ENCODE measurements at regions not wholly inside any gene's neighbourhood (a gene's known extent, or its start where the extent isn't known, plus 50 kb on each side); places are given as distances from the start of the nearest gene placed in this dataset.

DNA sequence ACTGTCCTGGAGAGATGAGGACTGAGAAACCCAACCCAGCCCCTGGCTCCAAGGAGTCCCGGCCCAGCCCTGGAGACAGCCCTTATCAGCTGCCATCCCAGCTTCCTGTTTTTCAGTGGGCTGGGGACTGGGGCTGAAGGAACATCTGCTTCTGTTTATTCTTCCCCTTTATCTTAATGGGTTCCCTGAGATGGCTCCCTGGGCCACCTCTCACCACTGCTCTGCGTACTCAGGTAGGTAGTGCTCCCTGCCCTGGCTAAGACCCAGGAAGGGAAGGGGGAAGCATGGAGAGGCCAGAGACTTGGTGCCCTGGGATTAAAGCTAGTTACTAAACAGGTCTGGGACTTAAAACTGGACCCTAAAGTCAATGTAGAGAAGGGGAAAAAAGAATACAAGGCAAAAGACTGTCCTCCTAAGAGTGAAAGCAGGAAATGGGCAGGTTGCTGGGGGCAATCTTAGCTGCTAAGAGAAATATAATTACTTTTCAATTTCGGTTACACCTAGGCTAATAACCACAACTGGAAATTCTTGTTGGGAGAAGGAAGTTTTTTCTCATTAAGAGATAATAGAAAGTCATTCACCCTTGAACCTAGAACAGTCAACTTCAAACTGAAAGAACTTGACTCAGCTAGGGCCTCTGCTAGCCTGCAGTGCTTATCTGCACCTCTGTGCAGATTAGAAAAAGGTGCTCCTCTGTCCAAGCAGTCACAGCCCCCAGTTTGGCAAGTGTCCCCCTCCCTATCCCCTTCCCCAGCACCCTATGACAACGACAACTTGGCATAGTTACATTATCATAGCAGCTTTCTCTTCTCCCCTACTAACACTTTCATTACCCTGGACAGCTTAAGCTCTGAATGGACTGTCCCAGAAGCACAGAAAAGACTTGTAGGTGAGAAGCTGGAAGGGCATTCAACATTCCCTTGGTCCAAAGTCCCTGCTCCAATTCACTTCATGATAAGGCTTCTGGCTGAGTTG is 65.6 kb upstream of the KDM7A start:
- CTCF ChIA-PET (ENCODE audit: partially characterized antibody): interaction anchor here (1.0 to 1.4 kb wide), 3 partner anchors 11 to 66 kb away, joined by 3 to 5 read pairs (median 4); partner anchors contain the start of gene KDM7A
- Histone ChIP-seq H3K9me3 (ENCODE audit: control insufficient read depth in 1 of 2, low read length in 2 of 2) (no peaks in the 10 kb centered on the region), H3K4me1 (ENCODE audit: insufficient read depth, low read length) (peaks cover 9% of the 10 kb centered on the region), H3K4me3 (ENCODE audit: low read length in 2 of 2) (no peak overlapping the region), H3K27me3 (ENCODE audit: insufficient read depth, low read length) (no peaks in the 10 kb centered on the region), H3K36me3 (ENCODE audit: insufficient read depth, low read length) (no peaks in the 10 kb centered on the region), H3K27ac (ENCODE audit: low read depth, low read length) (no peak overlapping the region)
- Mint-ChIP-seq H3K9me3 (peaks cover 0 to 2% (median 0%) of the 10 kb centered on the region in 8 donors), H3K4me1 (peaks cover 4 to 11% (median 6%) of the 10 kb centered on the region in 4 donors), H3K4me3 (no peak overlapping the region), H3K27me3 (peaks cover 0 to 1% of the 10 kb centered on the region in 2 donors), H3K27ac (peak overlapping the region in 3 of 7 donors; percentile 41 to 42 (median 42)), H3K36me3 (no peaks in the 10 kb centered on the region)
- POLR2A ChIA-PET (ENCODE audit: partially characterized antibody): interaction anchor here (0.7 to 2.9 kb wide), 4 partner anchors 10 to 65 kb away, joined by 3 to 19 read pairs (median 10); no protein-coding TSS in a partner anchor
- intact Hi-C loops (cut with micrococcal nuclease): no loop called here
- no peak for DNase-seq

DNA sequence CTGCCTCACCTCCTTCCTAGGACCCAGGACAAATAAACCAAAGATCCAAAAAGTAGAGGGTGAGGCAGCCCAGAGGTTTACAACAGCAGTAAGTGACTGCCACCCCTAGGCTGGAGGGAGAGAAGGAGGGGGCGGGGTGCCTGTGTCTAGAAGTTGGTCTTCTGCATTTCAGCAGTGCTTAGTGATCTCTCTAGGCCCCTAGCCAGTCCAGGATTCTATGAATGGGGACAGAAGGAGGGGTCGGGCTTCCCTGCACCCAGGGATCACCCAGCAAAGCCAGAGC is 62.8 kb upstream of the KDM7A start:
- H3K27me3 Mint-ChIP-seq: no peaks in the 10 kb centered on the region
- H3K4me3 Mint-ChIP-seq: no peak overlapping the region
- no peaks in the 10 kb centered on the region for H3K9me3 ChIP-seq (ENCODE audit: control insufficient read depth in 1 of 2, low read length in 2 of 2)
- H3K9me3 Mint-ChIP-seq: no peaks in the 10 kb centered on the region
- H3K4me1 Mint-ChIP-seq: peaks cover 4 to 11% (median 6%) of the 10 kb centered on the region in 4 donors
- H3K4me1 ChIP-seq (ENCODE audit: insufficient read depth, low read length): peaks cover 9% of the 10 kb centered on the region
- H3K27ac Mint-ChIP-seq: no peak overlapping the region
- no peak overlapping the region for H3K4me3 ChIP-seq (ENCODE audit: low read length in 2 of 2)
- no peaks in the 10 kb centered on the region for H3K36me3 Mint-ChIP-seq
- H3K36me3 ChIP-seq (ENCODE audit: insufficient read depth, low read length): no peaks in the 10 kb centered on the region
- no peaks in the 10 kb centered on the region for H3K27me3 ChIP-seq (ENCODE audit: insufficient read depth, low read length)
- intact Hi-C loops (cut with micrococcal nuclease): no loop called here
- DNase-seq: no peak
- CTCF ChIA-PET (ENCODE audit: partially characterized antibody): interaction anchor here (1.0 kb wide), 1 partner anchor 13 kb away, joined by 3 read pairs; no protein-coding TSS in a partner anchor
- H3K27ac ChIP-seq (ENCODE audit: low read depth, low read length): no peak overlapping the region
- POLR2A ChIA-PET (ENCODE audit: partially characterized antibody): no interaction called here

DNA sequence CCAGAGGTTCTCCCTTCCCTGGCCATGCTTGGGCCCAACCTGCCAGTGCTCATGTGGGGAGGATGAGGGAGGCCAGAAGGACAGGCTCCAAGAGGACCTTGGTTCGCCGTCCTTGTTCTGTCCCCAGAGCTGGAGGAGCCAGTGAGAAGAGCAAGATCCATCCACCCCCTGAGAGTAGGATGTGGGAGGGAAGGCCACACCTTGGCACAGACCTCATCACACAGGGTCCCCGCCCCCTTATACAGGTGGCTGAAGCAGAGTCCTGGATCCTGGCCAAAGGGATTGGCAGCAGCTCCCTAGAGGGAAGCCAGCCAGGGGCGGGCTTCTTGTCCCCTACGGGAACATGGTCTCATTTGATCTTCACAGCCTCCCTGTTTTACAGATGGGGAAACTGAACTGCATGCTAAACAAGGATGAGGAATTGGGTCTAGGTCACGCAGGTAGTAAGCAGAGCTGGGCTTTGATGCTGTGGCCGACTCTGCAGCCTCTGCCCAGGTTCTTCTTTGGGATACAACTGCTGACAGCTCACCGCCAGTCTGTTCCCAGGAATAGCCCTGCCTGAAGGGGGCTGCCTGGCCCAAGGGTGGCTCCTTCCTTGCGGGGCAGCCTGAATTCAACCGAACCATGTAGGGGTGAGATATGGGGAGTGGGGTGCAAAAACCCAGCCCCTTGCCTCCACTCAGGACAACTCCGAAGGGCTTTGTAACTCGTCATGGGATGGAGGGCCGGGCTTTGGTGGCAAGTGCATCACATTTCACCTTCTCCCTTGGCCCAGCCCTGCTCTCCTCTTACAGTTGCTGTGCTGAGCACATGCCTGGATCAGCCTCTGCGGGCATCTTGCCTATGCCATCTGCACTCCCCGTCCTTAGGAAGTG is 62.2 kb upstream of the KDM7A start:
- intact Hi-C loops (cut with micrococcal nuclease): no loop called here

GRCh38 chr7:140237390-140237789 is 60.6 kb upstream of the KDM7A start:
- Mint-ChIP-seq H3K27ac (no peak overlapping the region), H3K27me3 (no peaks in the 10 kb centered on the region), H3K9me3 (no peaks in the 10 kb centered on the region), H3K4me1 (peaks cover 2 to 15% (median 6%) of the 10 kb centered on the region in 4 donors), H3K4me3 (no peak overlapping the region), H3K36me3 (no peaks in the 10 kb centered on the region)
- Histone ChIP-seq H3K4me3 (ENCODE audit: low read length in 2 of 2) (no peak overlapping the region), H3K27me3 (ENCODE audit: insufficient read depth, low read length) (no peaks in the 10 kb centered on the region), H3K27ac (ENCODE audit: low read depth, low read length) (no peak overlapping the region), H3K4me1 (ENCODE audit: insufficient read depth, low read length) (peaks cover 5% of the 10 kb centered on the region), H3K36me3 (ENCODE audit: insufficient read depth, low read length) (no peaks in the 10 kb centered on the region), H3K9me3 (ENCODE audit: control insufficient read depth in 1 of 2, low read length in 2 of 2) (no peaks in the 10 kb centered on the region)
- no peak for DNase-seq
- intact Hi-C loops (cut with micrococcal nuclease): no loop called here
- ChIA-PET CTCF (ENCODE audit: partially characterized antibody) (no interaction called here), POLR2A (ENCODE audit: partially characterized antibody) (interaction anchor here (0.9 to 1.9 kb wide), 3 partner anchors 15 to 60 kb away, joined by 3 to 9 read pairs (median 3); partner anchors contain the start of gene KDM7A)

More for the DNA sequence above, 62.2 kb upstream of the KDM7A start:
- no peaks in the 10 kb centered on the region for H3K36me3 ChIP-seq (ENCODE audit: insufficient read depth, low read length)
- H3K4me1 ChIP-seq (ENCODE audit: insufficient read depth, low read length): peaks cover 9% of the 10 kb centered on the region
- Mint-ChIP-seq H3K9me3 (no peaks in the 10 kb centered on the region), H3K27ac (no peak overlapping the region), H3K36me3 (no peaks in the 10 kb centered on the region), H3K4me3 (no peak overlapping the region), H3K27me3 (no peaks in the 10 kb centered on the region), H3K4me1 (peaks cover 4 to 11% (median 6%) of the 10 kb centered on the region in 4 donors)
- H3K27me3 ChIP-seq (ENCODE audit: insufficient read depth, low read length): no peaks in the 10 kb centered on the region
- H3K9me3 ChIP-seq (ENCODE audit: control insufficient read depth in 1 of 2, low read length in 2 of 2): no peaks in the 10 kb centered on the region
- ChIA-PET POLR2A (ENCODE audit: partially characterized antibody) (no interaction called here), CTCF (ENCODE audit: partially characterized antibody) (no interaction called here)
- H3K4me3 ChIP-seq (ENCODE audit: low read length in 2 of 2): no peak overlapping the region
- no peak overlapping the region for H3K27ac ChIP-seq (ENCODE audit: low read depth, low read length)
- no peak for DNase-seq

DNA sequence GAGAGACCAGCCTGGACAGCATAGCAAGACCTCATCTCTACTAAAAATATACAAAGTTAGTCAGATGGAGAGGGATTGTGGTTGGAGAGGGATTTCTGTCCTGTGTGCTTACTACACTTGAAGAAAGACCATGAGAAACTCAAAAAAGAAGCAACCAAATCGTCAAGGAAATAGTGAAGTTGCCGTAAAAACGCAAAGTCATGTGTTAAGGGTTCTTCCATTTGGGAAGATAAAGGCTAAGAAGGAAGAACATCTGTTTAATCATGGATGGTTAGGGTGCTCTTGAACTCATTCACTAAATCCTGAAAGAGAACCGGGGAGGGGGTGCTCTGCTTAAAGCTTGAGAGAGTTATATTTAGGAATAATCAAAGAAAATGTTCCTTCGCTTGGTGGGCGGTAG is 59.8 kb upstream of the KDM7A start:
- Histone ChIP-seq H3K27ac (ENCODE audit: low read depth, low read length) (no peak overlapping the region), H3K27me3 (ENCODE audit: insufficient read depth, low read length) (no peaks in the 10 kb centered on the region), H3K9me3 (ENCODE audit: control insufficient read depth in 1 of 2, low read length in 2 of 2) (no peaks in the 10 kb centered on the region), H3K4me3 (ENCODE audit: low read length in 2 of 2) (no peak overlapping the region), H3K36me3 (ENCODE audit: insufficient read depth, low read length) (no peaks in the 10 kb centered on the region), H3K4me1 (ENCODE audit: insufficient read depth, low read length) (peaks cover 5% of the 10 kb centered on the region)
- H3K9me3 Mint-ChIP-seq: no peaks in the 10 kb centered on the region
- H3K27me3 Mint-ChIP-seq: no peaks in the 10 kb centered on the region
- H3K36me3 Mint-ChIP-seq: no peaks in the 10 kb centered on the region
- no peak for DNase-seq
- ChIA-PET CTCF (ENCODE audit: partially characterized antibody) (interaction anchor here (1.1 kb wide), 1 partner anchor 14 kb away, joined by 3 read pairs; no protein-coding TSS in a partner anchor), POLR2A (ENCODE audit: partially characterized antibody) (interaction anchor here (0.9 to 1.9 kb wide), 3 partner anchors 14 to 61 kb away, joined by 3 to 9 read pairs (median 4); partner anchors contain the start of gene KDM7A)
- intact Hi-C loops (cut with micrococcal nuclease): no loop called here
- H3K27ac Mint-ChIP-seq: no peak overlapping the region
- H3K4me3 Mint-ChIP-seq: no peak overlapping the region
- peaks cover 6 to 14% (median 8%) of the 10 kb centered on the region in 4 donors for H3K4me1 Mint-ChIP-seq

DNA sequence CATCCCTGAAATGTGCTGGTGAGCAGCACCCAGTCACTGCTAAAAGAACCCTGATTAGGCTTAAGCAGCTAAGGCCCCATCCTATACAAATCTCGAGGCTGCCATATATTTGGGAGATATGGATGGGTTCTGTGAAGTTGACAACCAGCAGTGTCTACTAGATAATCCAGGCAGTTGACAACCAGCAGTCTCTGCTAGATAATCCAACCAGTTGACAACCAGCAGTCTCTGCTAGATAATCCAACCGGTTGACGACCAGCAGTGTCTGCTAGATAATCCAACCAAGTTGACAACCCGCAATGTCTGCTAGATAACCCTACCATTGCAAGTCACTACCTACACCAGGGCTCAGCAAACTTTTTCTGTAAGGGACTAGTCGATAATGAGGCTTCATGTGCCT is 58.3 kb upstream of the KDM7A start:
- Histone ChIP-seq H3K4me1 (ENCODE audit: insufficient read depth, low read length) (peaks cover 8% of the 10 kb centered on the region), H3K36me3 (ENCODE audit: insufficient read depth, low read length) (no peaks in the 10 kb centered on the region), H3K4me3 (ENCODE audit: low read length in 2 of 2) (no peak overlapping the region), H3K27me3 (ENCODE audit: insufficient read depth, low read length) (no peaks in the 10 kb centered on the region), H3K9me3 (ENCODE audit: control insufficient read depth in 1 of 2, low read length in 2 of 2) (no peaks in the 10 kb centered on the region), H3K27ac (ENCODE audit: low read depth, low read length) (no peak overlapping the region)
- H3K36me3 Mint-ChIP-seq: peaks cover 0 to 3% of the 10 kb centered on the region in 2 donors
- H3K4me3 Mint-ChIP-seq: no peak overlapping the region
- peaks cover 10 to 25% (median 14%) of the 10 kb centered on the region in 4 donors for H3K4me1 Mint-ChIP-seq
- DNase-seq: no peak
- H3K9me3 Mint-ChIP-seq: no peaks in the 10 kb centered on the region
- POLR2A ChIA-PET (ENCODE audit: partially characterized antibody): interaction anchor here (1.2 to 1.4 kb wide), 2 partner anchors 58 to 60 kb away, joined by 3 to 4 read pairs; partner anchors contain the start of gene KDM7A
- intact Hi-C loops (cut with micrococcal nuclease): loop anchor here (1.0 to 2.0 kb wide), 2 partner anchors 60 to 586 kb away; no protein-coding TSS in a partner anchor
- peak overlapping the region in 1 of 7 donors; percentile 55 for H3K27ac Mint-ChIP-seq
- no peaks in the 10 kb centered on the region for H3K27me3 Mint-ChIP-seq
- CTCF ChIA-PET (ENCODE audit: partially characterized antibody): no interaction called here

Measured in CD4-positive, alpha-beta memory T cell (primary cell).